Testis (tissue), 2 donors: ENCODE measurements at regions not wholly inside any gene's neighbourhood (a gene's known extent, or its start where the extent isn't known, plus 50 kb on each side); places are given as distances from the start of the nearest gene placed in this dataset.
A peak's percentile ranks its signal among the peaks of the same experiment; 100 is the strongest.

ENCODE experiments used
- DNase-seq: peaks from one replicate; pipeline ENCODE4 v3.0.0-alpha.2; 2019
- H3K27ac ChIP-seq, 2 donors: fragments of 200-600 bp; sonication (generic); one replicate each; pipeline ENCODE4 v1.5.1; 2019
- H3K27me3 ChIP-seq: fragments of 200-600 bp; sonication (generic); one replicate; pipeline ENCODE4 v1.5.1; 2019
- H3K36me3 ChIP-seq: fragments of 200-600 bp; sonication (generic); one replicate; pipeline ENCODE4 v1.5.1; 2017; ENCODE audit warnings: low read depth; ENCODE audit errors: missing control alignments
- H3K4me1 ChIP-seq: fragments of 200-600 bp; sonication (generic); one replicate; pipeline ENCODE4 v1.5.1; 2019
- H3K4me3 ChIP-seq, 2 donors: fragments of 200-600 bp; sonication (generic); one replicate each; pipeline ENCODE4 v1.5.1; 2017 to 2019
- H3K9me3 ChIP-seq: fragments of 200-600 bp; sonication (generic); one replicate; pipeline ENCODE4 v1.5.1; 2017
- CTCF ChIP-seq, 3 experiments: fragments of 450-650 bp in 2 of 3; fragments of 200-600 bp in 1 of 3; sonication (generic) in 1 of 3; IDR thresholded peaks; one replicate each; pipeline ENCODE4 v1.5.1; 2016 to 2019; ENCODE audit warnings: antibody characterized with exemption in 3 of 3, mild to moderate bottlenecking in 2 of 3, moderate library complexity in 1 of 3
- POLR2A ChIP-seq: fragments of 450-650 bp; IDR thresholded peaks from one replicate; pipeline ENCODE4 v1.6.1; 2017; ENCODE audit warnings: antibody characterized with exemption, mild to moderate bottlenecking, moderate library complexity
- WGBS, 2 donors: methylation state at CpG; one replicate each; pipeline ENCODE4 v1.1.5; 2018; 5-methylcytosine and 5-hydroxymethylcytosine counted together
- intact Hi-C: fragments of 100-400 bp; cut with DNase I; formaldehyde crosslinking; loops from one replicate; pipeline ENCODE4 v1.15.1; 2023; ENCODE audit warnings: low total_unique reads

- no peaks in the 10 kb centered on the region for H3K27me3 ChIP-seq
- intact Hi-C loops, result no loop called here
- H3K27ac ChIP-seq, result no peak overlapping the region
- DNase-seq, result no peak
- 87% methylated on average over 7 of the region's 7 CpGs for WGBS, 2 donors
- H3K9me3 ChIP-seq, result no peaks in the 10 kb centered on the region
- H3K4me1 ChIP-seq, result no peaks in the 10 kb centered on the region
- no peak overlapping the region for H3K4me3 ChIP-seq
- no peak for TF ChIP-seq CTCF (IDR thresholded peaks at IDR 0.05)
- no peak for TF ChIP-seq POLR2A
- no peaks in the 10 kb centered on the region for H3K36me3 ChIP-seq
These were observed 187.1 kb downstream of the ACTR3 start for GRCh38 chr2:114076961-114077360.

- DNase-seq, result no peak
- H3K27me3 ChIP-seq, result no peaks in the 10 kb centered on the region
- no peaks in the 10 kb centered on the region for H3K4me1 ChIP-seq
- no peak overlapping the region for H3K27ac ChIP-seq
- no peak overlapping the region for H3K4me3 ChIP-seq
- no peaks in the 10 kb centered on the region for H3K36me3 ChIP-seq
- intact Hi-C loops, result no loop called here
- 62 to 65% methylated on average over 9 to 10 of the region's 10 CpGs for WGBS, 2 donors
- TF ChIP-seq CTCF (IDR thresholded peaks at IDR 0.05) (no peak), POLR2A (no peak)
- H3K9me3 ChIP-seq, result no peaks in the 10 kb centered on the region
These were observed 189.6 kb downstream of the ACTR3 start for GRCh38 chr2:114079366-114080004.

GRCh38 chr2:114082731-114083433 is 193.0 kb downstream of the ACTR3 start:
- no peaks in the 10 kb centered on the region for H3K27me3 ChIP-seq
- H3K9me3 ChIP-seq, result no peaks in the 10 kb centered on the region
- peak; percentile 79 for DNase-seq
- no peak for TF ChIP-seq POLR2A
- TF ChIP-seq CTCF (IDR thresholded peaks at IDR 0.05), result no peak
- intact Hi-C loops, result no loop called here
- no peak overlapping the region for H3K27ac ChIP-seq
- H3K4me1 ChIP-seq, result no peaks in the 10 kb centered on the region
- no peak overlapping the region for H3K4me3 ChIP-seq
- H3K36me3 ChIP-seq, result no peaks in the 10 kb centered on the region
- 56 to 71% methylated on average over 7 of the region's 7 CpGs for WGBS, 2 donors

- H3K9me3 ChIP-seq, result no peaks in the 10 kb centered on the region
- TF ChIP-seq POLR2A (no peak), CTCF (IDR thresholded peaks at IDR 0.05) (no peak)
- 71 to 75% methylated on average over 5 to 6 of the region's 6 CpGs for WGBS, 2 donors
These were observed 194.0 kb downstream of the ACTR3 start for GRCh38 chr2:114083717-114084387.

More at GRCh38 chr2:114083717-114084387, 194.0 kb downstream of the ACTR3 start:
- intact Hi-C loops, result no loop called here
- DNase-seq, result no peak
- no peaks in the 10 kb centered on the region for H3K4me1 ChIP-seq
- no peaks in the 10 kb centered on the region for H3K36me3 ChIP-seq
- H3K27ac ChIP-seq, result no peak overlapping the region
- no peak overlapping the region for H3K4me3 ChIP-seq
- no peaks in the 10 kb centered on the region for H3K27me3 ChIP-seq
